Frontal cortex (tissue), 3 donors: ENCODE measurements at regions not wholly inside any gene's neighbourhood (a gene's known extent, or its start where the extent isn't known, plus 50 kb on each side); places are given as distances from the start of the nearest gene placed in this dataset.
A peak's percentile ranks its signal among the peaks of the same experiment; 100 is the strongest.

Source experiments
- DNase-seq, 2 donors: peaks; one replicate each; pipeline ENCODE4 v3.0.0; 2012; ENCODE audit warnings: low spot score in 2 of 2
- FAIRE-seq: peaks from 2 replicates; lab custom pipeline; 2012; peaks lifted over from hg19 to GRCh38; lab: Jason Lieb, UNC
- donor health status: control.
- donor health status: control.
- donor health status: control.

DNA sequence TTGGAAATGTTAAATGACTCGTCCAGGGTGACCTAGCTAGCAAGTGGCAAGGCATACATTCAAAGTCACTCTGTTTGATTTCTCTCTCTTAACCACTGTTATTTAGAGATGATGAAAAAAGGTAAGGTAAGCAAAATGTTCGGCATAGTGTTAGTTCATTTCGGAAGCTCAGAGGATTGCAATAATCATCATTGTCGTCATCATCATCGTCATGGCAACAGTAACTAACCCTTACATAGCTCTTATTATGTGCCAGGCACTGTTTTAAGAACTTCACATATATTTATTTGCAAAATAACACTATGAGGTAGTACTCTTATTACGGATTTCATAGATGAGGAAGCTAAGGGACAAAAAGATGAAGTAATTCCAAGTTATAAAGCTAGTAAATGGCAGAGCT lies 292.7 kb upstream of the CXCR4 start:
- no peak for DNase-seq
- no peak for FAIRE-seq

- no peak for FAIRE-seq
- no peak for DNase-seq
Observed at GRCh38 chr2:136408795-136409194, 290.8 kb upstream of the CXCR4 start.

- DNase-seq, result no peak
- FAIRE-seq, result no peak
Observed at GRCh38 chr2:136407952-136408318, 290.0 kb upstream of the CXCR4 start.

DNA sequence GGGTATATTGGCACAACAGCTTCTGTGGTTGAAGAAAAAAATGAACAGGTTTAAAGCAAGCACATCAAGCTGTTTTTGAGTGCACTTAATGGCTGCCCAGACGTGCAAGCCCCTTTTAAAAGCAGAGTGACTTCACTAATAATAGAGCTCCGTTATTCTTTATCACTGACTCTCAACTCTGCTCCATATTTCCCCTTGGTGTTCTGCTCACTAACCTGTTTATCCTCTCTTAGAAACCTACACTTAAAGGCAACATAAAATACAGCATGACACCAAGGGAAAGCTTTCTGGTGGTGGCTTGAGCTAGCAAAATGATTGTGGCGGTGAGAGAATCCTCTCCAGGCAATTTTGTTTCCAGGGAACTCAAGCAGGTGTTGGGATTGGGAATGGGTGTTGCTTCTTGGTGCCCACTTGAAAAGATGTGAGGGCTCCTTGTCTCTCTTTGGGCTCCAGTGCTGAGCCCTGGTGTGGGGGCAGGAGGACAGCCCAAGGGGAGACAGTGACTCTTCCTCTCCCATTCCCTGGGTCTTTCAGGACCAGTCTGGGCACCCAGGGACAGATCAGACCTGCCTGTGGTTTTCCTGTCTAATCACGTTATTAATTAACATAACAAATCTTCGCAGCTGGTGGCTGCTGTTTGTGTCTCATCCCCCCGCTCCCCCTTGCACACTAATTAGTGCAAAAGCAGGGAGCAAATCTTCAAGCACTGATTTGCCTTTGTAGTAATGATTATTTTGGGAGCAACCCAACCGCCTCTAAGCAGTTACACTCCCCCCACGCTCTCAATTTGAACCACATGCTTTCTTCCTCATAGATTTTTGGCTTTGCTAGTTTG lies 289.4 kb upstream of the CXCR4 start:
- DNase-seq (no peak), FAIRE-seq (no peak)

GRCh38 chr2:136404925-136405324 lies 287.0 kb upstream of the CXCR4 start:
- FAIRE-seq (no peak), DNase-seq (no peak)

DNA sequence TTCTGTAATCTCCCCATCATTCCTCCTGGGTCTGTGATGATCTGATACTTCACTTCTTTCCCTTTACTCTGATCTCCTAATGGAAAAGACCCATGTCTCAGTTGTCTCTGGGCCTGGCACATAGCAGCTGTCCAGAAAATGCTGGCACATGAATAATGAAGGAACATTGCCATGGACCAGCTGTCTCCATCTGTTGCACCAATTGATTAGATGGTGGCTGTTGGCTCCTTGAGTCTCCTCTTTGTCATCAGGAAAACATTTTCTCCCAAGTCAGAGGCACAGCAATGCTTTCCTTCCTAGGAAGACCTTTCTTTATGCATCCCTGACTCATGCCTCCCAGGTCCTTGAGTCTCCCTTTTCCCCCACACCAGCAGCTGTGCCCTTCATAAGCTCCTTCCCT lies 286.2 kb upstream of the CXCR4 start:
- FAIRE-seq, result no peak
- no peak for DNase-seq

GRCh38 chr2:136402281-136402680 lies 284.3 kb upstream of the CXCR4 start:
- DNase-seq (no peak), FAIRE-seq (no peak)

DNA sequence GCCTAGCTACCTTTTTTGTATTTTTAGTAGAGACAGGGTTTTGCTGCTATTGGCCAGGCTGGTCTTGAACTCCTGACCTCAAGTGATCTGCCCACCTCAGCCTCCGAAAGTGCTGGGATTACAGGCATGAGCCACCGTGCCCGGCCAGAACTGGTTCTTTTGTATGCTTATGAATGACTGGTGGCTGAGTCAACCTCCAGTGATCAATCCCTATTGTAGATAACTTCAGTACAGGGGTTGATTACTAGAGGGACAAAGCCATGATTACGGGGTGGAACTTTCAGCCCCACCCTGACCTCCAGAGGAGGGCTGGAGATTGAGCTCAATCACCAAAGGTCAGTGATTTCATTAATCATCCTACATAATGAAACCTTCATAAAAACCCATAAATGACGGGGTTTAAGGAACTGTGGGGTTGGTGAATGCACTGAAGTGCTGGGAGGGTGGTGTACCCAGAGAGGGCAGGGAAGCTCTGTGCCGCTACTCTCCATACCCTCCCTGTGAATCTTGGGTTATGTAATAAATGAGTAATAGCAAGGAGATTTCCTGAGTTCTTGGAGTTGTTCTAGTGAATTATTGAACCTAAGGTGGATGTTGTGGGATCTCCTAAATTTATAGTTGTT lies 281.8 kb upstream of the CXCR4 start:
- no peak for DNase-seq
- FAIRE-seq, result no peak

DNA sequence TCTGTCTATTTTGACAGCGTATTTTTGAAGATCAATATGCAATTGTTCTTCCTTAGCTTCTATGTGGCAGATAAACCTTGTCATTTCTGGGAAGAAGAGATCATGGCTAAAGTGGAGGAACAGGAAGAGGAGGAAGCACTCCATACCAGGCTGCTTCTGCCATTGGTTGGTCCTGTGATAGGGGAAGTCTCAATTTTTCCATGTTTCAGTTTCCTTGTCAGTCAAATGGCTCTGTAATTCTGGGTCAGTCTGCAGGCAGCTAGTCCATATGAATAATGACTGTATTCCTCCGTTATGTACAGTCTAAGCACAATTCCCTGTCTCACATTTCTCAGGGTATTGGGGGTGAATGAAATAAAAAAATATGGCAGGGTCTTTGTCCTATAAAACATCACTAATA lies 277.6 kb upstream of the CXCR4 start:
- no peak for DNase-seq
- no peak for FAIRE-seq

DNA sequence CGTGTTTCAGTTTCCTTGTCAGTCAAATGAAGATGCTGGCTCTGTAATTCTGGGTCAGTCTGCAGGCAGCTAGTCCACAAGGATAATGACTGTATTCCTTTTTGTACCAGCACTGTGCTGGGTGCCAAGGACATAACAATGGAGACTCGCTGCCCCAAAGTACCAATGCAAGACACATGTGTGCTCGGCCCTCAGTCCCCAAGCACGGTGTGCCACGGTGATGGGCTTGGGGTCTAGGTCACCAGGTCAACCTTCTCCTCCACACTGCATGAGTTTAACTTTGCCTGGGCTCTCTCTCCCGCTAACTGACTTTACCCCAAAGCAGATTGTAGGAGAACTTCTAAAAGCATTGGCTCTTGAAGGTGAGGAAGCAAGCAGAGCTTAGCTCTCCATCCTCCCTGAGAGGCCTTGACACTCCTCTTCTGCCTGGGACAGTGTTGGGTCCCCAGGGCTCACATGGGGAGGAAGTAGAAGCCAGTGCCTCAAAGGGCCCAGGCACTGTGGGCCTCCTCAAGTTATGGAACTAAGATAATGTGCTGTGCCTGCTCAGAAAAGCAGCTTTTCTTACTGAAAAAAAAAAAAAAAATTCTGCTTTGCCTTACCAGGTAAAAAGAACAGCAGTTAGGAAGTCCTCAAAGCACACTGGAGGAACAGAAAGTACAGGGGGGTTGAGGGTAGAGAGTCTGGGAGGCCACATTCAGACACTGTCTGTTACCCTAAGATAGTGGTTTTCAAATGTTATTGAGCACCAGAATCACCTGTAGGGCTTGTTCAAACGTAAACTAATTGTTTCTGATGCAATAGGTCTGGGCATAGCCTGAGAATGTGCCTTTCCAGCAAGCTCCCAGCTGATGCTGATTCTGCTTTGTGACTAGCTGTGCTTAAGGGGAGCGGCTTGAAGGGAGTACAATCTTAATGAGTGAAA lies 276.4 kb upstream of the CXCR4 start:
- FAIRE-seq, result no peak
- DNase-seq, result no peak

- FAIRE-seq, result no peak
- DNase-seq, result no peak
Observed at GRCh38 chr2:136393514-136393913, 275.6 kb upstream of the CXCR4 start.

DNA sequence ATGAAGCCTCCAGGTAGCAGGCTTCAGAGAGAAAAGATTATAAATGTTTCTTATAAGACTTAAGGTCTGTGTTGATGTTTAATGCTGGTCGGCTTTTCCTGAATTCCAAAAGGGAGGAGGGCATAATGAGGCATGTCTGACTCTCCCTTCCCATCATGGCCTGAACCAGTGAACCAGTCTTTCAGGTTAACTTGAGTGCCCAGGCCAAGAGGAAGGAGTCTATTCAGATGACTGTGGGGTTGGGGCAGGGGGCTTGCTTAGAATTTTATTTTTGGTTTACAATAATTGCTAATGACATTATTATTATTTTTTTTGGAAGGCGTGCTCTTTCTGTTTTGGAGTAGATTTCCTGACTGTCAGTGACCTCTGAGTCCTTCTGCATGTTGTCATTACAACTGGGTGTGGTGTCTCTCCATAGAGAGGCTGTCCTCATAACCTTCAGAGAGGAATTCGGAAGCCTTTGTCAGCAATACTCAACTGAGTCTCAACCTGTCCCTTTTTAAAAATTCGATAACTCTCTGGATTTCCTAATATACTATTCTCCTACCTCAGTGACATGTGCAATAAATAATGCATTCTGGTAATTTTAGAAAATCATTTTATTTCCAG lies 275.1 kb upstream of the CXCR4 start:
- DNase-seq (no peak), FAIRE-seq (no peak)

GRCh38 chr2:136389809-136390208 lies 271.9 kb upstream of the CXCR4 start:
- no peak for DNase-seq
- no peak for FAIRE-seq

DNA sequence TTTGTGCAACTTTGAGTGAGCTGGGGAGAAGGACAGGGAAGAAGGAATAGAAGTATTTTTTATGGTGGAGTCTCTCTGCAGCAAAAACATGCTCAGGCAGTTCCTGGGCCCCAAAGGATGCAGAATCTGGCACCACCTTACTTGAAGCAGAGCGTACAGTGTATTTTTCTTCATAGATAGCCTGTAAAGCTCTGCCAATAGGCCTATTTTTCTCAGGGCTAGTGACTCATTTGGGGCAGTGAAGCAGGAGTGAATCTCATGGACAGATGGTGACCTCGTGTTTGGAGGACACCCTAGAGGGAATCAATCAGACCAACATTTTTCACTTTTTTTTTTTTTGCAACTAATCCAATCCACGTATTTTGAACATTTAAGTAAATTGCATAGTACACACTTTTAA lies 268.1 kb upstream of the CXCR4 start:
- FAIRE-seq (no peak), DNase-seq (no peak)

- DNase-seq (peak; percentile 6 to 32), FAIRE-seq (peak; percentile 23)
Observed at GRCh38 chr2:136384531-136385303, 266.8 kb upstream of the CXCR4 start.

GRCh38 chr2:136383167-136383566 lies 265.2 kb upstream of the CXCR4 start:
- DNase-seq (no peak), FAIRE-seq (no peak)

DNA sequence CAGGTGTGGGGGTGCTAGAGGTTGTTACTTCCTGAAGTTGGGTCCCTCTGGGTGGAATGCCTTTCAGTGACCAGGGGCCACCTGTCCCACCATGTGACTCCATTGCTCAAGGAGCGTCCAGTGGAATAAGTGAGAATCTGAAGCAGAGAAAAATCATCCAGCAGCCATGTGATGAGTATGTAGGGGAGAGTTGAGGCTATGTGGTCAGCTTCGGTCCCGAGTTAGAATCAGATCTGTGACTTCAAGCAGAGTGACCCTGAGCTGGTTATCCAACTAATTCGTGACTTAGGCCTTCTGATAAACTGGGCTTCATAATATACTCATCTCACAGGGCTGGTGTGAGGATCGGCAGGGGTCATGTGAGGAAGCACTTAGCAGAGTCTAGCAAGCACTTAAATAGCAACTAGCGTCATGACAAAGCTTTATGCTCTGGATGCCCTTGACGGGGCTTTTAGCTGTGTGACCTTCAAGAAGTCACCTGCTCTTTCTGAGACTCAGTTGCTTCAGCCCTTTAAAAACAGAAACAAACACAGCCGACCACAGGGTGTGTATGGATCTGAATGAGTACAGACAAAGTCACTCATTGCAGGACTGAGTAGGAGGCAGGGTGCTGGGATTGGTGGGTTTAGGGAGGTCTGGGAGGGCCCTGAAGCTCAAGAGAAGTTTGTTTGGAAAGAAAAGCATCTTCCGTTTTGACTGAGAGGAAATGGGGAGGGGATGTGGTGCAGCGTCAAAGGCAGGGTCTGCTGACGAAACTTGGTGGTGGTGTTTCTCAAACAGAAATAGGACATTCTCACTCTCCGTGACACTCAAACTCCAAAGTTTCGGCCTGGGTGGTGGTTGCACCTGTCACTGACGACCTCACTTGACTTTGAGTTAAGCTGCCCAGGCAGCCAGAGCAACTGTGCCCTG lies 264.0 kb upstream of the CXCR4 start:
- FAIRE-seq (no peak), DNase-seq (no peak)

DNA sequence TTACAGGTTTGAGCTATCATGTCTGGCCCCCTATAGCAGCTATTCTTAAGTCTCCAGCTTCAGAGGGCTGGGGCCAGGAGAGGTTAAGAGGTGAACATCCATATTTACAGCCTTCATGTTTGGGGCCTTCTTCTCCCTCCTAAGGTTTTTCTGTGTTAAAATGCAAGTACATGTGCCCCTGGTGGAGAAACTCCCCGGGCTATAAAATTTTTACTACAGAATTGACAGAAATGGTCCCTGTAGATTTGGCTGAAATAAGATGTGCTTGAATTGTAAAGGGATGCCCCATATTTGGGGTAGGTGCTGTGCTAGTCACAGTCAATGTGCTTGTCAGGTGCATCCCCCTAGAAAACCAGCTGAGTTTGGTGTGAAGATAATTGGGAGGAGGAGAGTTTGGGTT lies 263.3 kb upstream of the CXCR4 start:
- FAIRE-seq (no peak), DNase-seq (no peak)
